CD4-positive, alpha-beta memory T cell (primary cell): ENCODE measurements at regions not wholly inside any gene's neighbourhood (a gene's known extent, or its start where the extent isn't known, plus 50 kb on each side); places are given as distances from the start of the nearest gene placed in this dataset.

ENCODE experiments used
- CTCF ChIA-PET: fragments of 350-600 bp; sonication (Branson Sonifier 250); formaldehyde crosslinking; loops from one replicate; lab custom pipeline; 2021; ENCODE audit warnings: inconsistent platforms; ENCODE audit not compliant: partially characterized antibody; lab: Charles Lee
- POLR2A ChIA-PET: fragments of 350-600 bp; sonication (Branson Sonifier 250); formaldehyde crosslinking; loops from one replicate; lab custom pipeline; 2021; ENCODE audit not compliant: partially characterized antibody; lab: Charles Lee
- DNase-seq, 5 donors: peaks; one replicate each; pipeline versions ENCODE4 v3.0.0 to v3.0.0-alpha.2; 2020 to 2022; ENCODE audit warnings: mixed read lengths in 1 of 5
- H3K27ac ChIP-seq: one replicate; pipeline ENCODE4 v1.7.0; 2013; ENCODE audit warnings: low read depth, low read length
- H3K27me3 ChIP-seq: 2 replicates; pipeline ENCODE4 v1.7.0; 2013; ENCODE audit warnings: mild to moderate bottlenecking, low read length, moderate library complexity; ENCODE audit not compliant: insufficient read depth
- H3K36me3 ChIP-seq: 2 replicates; pipeline ENCODE4 v1.7.0; 2013; ENCODE audit warnings: mild to moderate bottlenecking, low read length, moderate library complexity; ENCODE audit not compliant: insufficient read depth
- H3K4me1 ChIP-seq: 2 replicates; pipeline ENCODE4 v1.7.0; 2013; ENCODE audit warnings: mild to moderate bottlenecking, low read length, moderate library complexity; ENCODE audit not compliant: insufficient read depth
- H3K4me3 ChIP-seq, 2 donors: one replicate each; pipeline ENCODE4 v1.7.0; 2013; ENCODE audit warnings: low read length in 2 of 2, mild to moderate bottlenecking in 1 of 2
- H3K9me3 ChIP-seq, 2 donors: one replicate each; pipeline ENCODE4 v1.7.0; 2013; ENCODE audit warnings: low read length in 2 of 2, control low read depth in 1 of 2; ENCODE audit not compliant: control insufficient read depth in 1 of 2
- H3K27ac Mint-ChIP-seq, 7 donors: one replicate each; pipeline ENCODE4 v1.8.0; 2020 to 2021; ENCODE audit warnings: mixed read lengths in 7 of 7, mild to moderate bottlenecking in 6 of 7, inconsistent platforms in 3 of 7, moderate library complexity in 3 of 7
- H3K27me3 Mint-ChIP-seq, 2 donors: one replicate each; pipeline ENCODE4 v1.8.0; 2020 to 2021; ENCODE audit warnings: mixed read lengths in 2 of 2
- H3K36me3 Mint-ChIP-seq, 2 donors: one replicate each; pipeline ENCODE4 v1.8.0; 2020 to 2021; ENCODE audit warnings: mixed read lengths in 2 of 2, inconsistent platforms in 1 of 2, mild to moderate bottlenecking in 1 of 2
- H3K4me1 Mint-ChIP-seq, 4 donors: one replicate each; pipeline ENCODE4 v1.8.0; 2020 to 2021; ENCODE audit warnings: mixed read lengths in 4 of 4, mild to moderate bottlenecking in 1 of 4
- H3K4me3 Mint-ChIP-seq, 8 donors: one replicate each; pipeline ENCODE4 v1.8.0; 2020 to 2021; ENCODE audit warnings: mixed read lengths in 8 of 8, mild to moderate bottlenecking in 7 of 8, moderate library complexity in 6 of 8, inconsistent platforms in 3 of 8
- H3K9me3 Mint-ChIP-seq, 8 donors: one replicate each; pipeline ENCODE4 v1.8.0; 2020 to 2021; ENCODE audit warnings: mixed read lengths in 8 of 8, mild to moderate bottlenecking in 5 of 8, inconsistent platforms in 3 of 8, moderate library complexity in 1 of 8
- intact Hi-C: fragments of 100-400 bp; cut with micrococcal nuclease; formaldehyde crosslinking; loops from one replicate; pipeline ENCODE4 v1.15.1; 2023

DNA sequence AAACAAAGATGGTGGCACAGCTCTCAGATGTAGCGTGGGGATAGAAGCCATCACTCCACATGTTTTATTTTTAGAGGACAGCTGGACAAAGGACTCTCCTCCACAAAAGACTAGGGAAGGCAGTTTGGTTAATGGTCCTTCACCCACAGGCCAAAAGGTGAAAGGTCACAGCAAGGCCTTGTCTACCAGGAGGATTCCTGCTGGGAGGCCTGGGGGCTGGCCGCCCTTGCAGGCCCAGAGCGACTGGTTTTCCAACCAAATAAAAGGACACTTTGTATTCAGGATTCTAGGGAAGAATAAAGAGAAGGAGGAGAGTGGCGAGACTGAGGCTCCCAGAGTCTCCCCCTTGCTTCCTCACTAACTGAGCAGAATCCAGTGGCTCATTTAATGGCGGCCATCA, 94.3 kb downstream of the AXIN2 start:
- Histone ChIP-seq H3K4me1 (no peaks in the 10 kb centered on the region), H3K27me3 (no peaks in the 10 kb centered on the region), H3K27ac (no peak overlapping the region), H3K36me3 (no peaks in the 10 kb centered on the region), H3K9me3 (no peaks in the 10 kb centered on the region), H3K4me3 (no peak overlapping the region)
- Mint-ChIP-seq H3K4me1 (peaks cover 0 to 4% (median 2%) of the 10 kb centered on the region in 4 donors), H3K4me3 (no peak overlapping the region), H3K27ac (no peak overlapping the region), H3K36me3 (no peaks in the 10 kb centered on the region), H3K27me3 (peaks cover 3 to 8% of the 10 kb centered on the region in 2 donors), H3K9me3 (peaks cover 0 to 3% (median 0%) of the 10 kb centered on the region in 8 donors)
- intact Hi-C loops: no loop called here
- DNase-seq: no peak
- ChIA-PET CTCF (no interaction called here), POLR2A (no interaction called here)

- Mint-ChIP-seq H3K27ac (peak overlapping the region in 3 of 7 donors; percentile 37 to 73 (median 39)), H3K27me3 (peaks cover 3 to 8% of the 10 kb centered on the region in 2 donors), H3K36me3 (no peaks in the 10 kb centered on the region), H3K9me3 (peaks cover 0 to 3% (median 0%) of the 10 kb centered on the region in 8 donors), H3K4me3 (no peak overlapping the region), H3K4me1 (peaks cover 0 to 4% (median 3%) of the 10 kb centered on the region in 4 donors)
- Histone ChIP-seq H3K4me3 (no peak overlapping the region), H3K27me3 (no peaks in the 10 kb centered on the region), H3K9me3 (no peaks in the 10 kb centered on the region), H3K4me1 (no peaks in the 10 kb centered on the region), H3K27ac (no peak overlapping the region), H3K36me3 (no peaks in the 10 kb centered on the region)
- ChIA-PET POLR2A (no interaction called here), CTCF (no interaction called here)
- no peak for DNase-seq
- intact Hi-C loops: no loop called here
Observed at GRCh38 chr17:65466547-65466946, 94.9 kb downstream of the AXIN2 start.

- H3K9me3 Mint-ChIP-seq: no peaks in the 10 kb centered on the region
- ChIA-PET POLR2A (interaction anchor here (0.5 kb wide), 1 partner anchor 318 kb away, joined by 3 read pairs; no protein-coding TSS in a partner anchor), CTCF (no interaction called here)
- peaks cover 0 to 2% of the 10 kb centered on the region in 2 donors for H3K27me3 Mint-ChIP-seq
- no peak overlapping the region for H3K27ac ChIP-seq
- no peaks in the 10 kb centered on the region for H3K9me3 ChIP-seq
- no peaks in the 10 kb centered on the region for H3K27me3 ChIP-seq
- no peak overlapping the region for H3K4me3 Mint-ChIP-seq
- H3K4me1 Mint-ChIP-seq: peaks cover 0 to 11% (median 4%) of the 10 kb centered on the region in 4 donors
- no peak for DNase-seq
- H3K4me1 ChIP-seq: peaks cover 3% of the 10 kb centered on the region
- no peaks in the 10 kb centered on the region for H3K36me3 ChIP-seq
- intact Hi-C loops: no loop called here
- no peak overlapping the region for H3K27ac Mint-ChIP-seq
- H3K36me3 Mint-ChIP-seq: no peaks in the 10 kb centered on the region
- no peak overlapping the region for H3K4me3 ChIP-seq
Observed at GRCh38 chr17:65463242-65463641, 98.2 kb downstream of the AXIN2 start.

- Mint-ChIP-seq H3K27ac (no peak overlapping the region), H3K27me3 (peaks cover 0 to 2% of the 10 kb centered on the region in 2 donors), H3K4me1 (peaks cover 0 to 8% (median 4%) of the 10 kb centered on the region in 4 donors), H3K4me3 (no peak overlapping the region), H3K36me3 (no peaks in the 10 kb centered on the region), H3K9me3 (no peaks in the 10 kb centered on the region)
- DNase-seq: no peak
- ChIA-PET POLR2A (no interaction called here), CTCF (interaction anchor here (0.8 kb wide), 1 partner anchor 96 kb away, joined by 4 read pairs; no protein-coding TSS in a partner anchor)
- Histone ChIP-seq H3K36me3 (no peaks in the 10 kb centered on the region), H3K27ac (no peak overlapping the region), H3K4me3 (no peak overlapping the region), H3K27me3 (no peaks in the 10 kb centered on the region), H3K4me1 (peaks cover 3% of the 10 kb centered on the region), H3K9me3 (no peaks in the 10 kb centered on the region)
- intact Hi-C loops: loop anchor here (10.0 kb wide), 1 partner anchor 335 kb away; no protein-coding TSS in a partner anchor
Observed at GRCh38 chr17:65459677-65460347, 101.6 kb downstream of the AXIN2 start.

DNA sequence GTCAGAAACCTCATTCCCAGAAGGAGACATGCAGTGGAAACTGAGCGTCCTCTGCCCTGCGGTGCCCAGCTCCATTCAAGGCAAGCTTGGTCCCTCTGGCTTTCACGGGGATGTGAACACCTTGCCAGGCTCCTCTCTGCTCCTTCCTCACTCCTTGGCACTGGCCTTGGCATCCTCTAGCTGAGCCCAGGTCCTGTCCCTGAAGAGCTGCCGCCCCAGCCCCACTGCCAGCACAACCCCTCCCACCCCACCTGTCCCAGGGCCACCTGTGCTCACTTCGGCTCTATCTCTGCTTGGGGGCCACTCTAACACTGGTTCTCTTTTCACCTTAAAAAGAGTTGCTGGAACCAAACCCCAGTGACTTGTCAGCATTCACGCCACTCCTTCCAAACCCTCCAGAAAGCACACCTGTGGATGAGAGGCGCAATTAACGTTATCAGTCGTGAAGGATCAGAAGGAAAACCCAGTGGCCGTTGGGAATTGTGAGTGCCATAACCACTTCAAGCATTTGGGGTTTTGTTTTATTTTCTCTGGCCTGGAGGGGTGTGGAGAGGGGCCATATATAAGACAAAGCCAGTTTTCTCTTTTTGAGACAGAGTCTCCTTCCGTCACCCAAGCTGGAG, 103.7 kb downstream of the AXIN2 start:
- no peaks in the 10 kb centered on the region for H3K9me3 ChIP-seq
- intact Hi-C loops: loop anchor here (10.0 kb wide), 1 partner anchor 337 kb away; no protein-coding TSS in a partner anchor
- H3K27me3 ChIP-seq: no peaks in the 10 kb centered on the region
- no peak overlapping the region for H3K27ac Mint-ChIP-seq
- no peak overlapping the region for H3K27ac ChIP-seq
- DNase-seq: no peak
- ChIA-PET CTCF (interaction anchor here (1.0 kb wide), 1 partner anchor 98 kb away, joined by 3 read pairs; no protein-coding TSS in a partner anchor), POLR2A (no interaction called here)
- H3K36me3 ChIP-seq: no peaks in the 10 kb centered on the region
- H3K4me1 ChIP-seq: peaks cover 3% of the 10 kb centered on the region
- H3K4me3 ChIP-seq: no peak overlapping the region
- no peaks in the 10 kb centered on the region for H3K36me3 Mint-ChIP-seq
- H3K4me1 Mint-ChIP-seq: peaks cover 0 to 8% (median 3%) of the 10 kb centered on the region in 4 donors
- no peaks in the 10 kb centered on the region for H3K9me3 Mint-ChIP-seq
- no peaks in the 10 kb centered on the region for H3K27me3 Mint-ChIP-seq
- no peak overlapping the region for H3K4me3 Mint-ChIP-seq

GRCh38 chr17:65457183-65457582, 104.3 kb downstream of the AXIN2 start:
- no peak for DNase-seq
- intact Hi-C loops: loop anchor here (10.0 kb wide), 1 partner anchor 338 kb away; no protein-coding TSS in a partner anchor
- Histone ChIP-seq H3K9me3 (no peaks in the 10 kb centered on the region), H3K4me1 (peaks cover 3% of the 10 kb centered on the region), H3K27ac (no peak overlapping the region), H3K4me3 (no peak overlapping the region), H3K27me3 (no peaks in the 10 kb centered on the region), H3K36me3 (no peaks in the 10 kb centered on the region)
- no peak overlapping the region for H3K27ac Mint-ChIP-seq
- H3K4me1 Mint-ChIP-seq: peaks cover 0 to 8% (median 3%) of the 10 kb centered on the region in 4 donors
- no peaks in the 10 kb centered on the region for H3K9me3 Mint-ChIP-seq
- no peaks in the 10 kb centered on the region for H3K27me3 Mint-ChIP-seq
- ChIA-PET POLR2A (no interaction called here), CTCF (interaction anchor here (1.0 kb wide), 1 partner anchor 99 kb away, joined by 3 read pairs; no protein-coding TSS in a partner anchor)
- H3K36me3 Mint-ChIP-seq: no peaks in the 10 kb centered on the region
- no peak overlapping the region for H3K4me3 Mint-ChIP-seq
